ENCODE measurements at regions not wholly inside any gene's neighbourhood (a gene's known extent, or its start where the extent isn't known, plus 50 kb on each side); places are given as distances from the start of the nearest gene placed in this dataset.
"Not testable (repeated sequence)": the region's sequence is repeated elsewhere in the genome, so short reads cannot be mapped to it uniquely, and the experiment has no call there.

DNA sequence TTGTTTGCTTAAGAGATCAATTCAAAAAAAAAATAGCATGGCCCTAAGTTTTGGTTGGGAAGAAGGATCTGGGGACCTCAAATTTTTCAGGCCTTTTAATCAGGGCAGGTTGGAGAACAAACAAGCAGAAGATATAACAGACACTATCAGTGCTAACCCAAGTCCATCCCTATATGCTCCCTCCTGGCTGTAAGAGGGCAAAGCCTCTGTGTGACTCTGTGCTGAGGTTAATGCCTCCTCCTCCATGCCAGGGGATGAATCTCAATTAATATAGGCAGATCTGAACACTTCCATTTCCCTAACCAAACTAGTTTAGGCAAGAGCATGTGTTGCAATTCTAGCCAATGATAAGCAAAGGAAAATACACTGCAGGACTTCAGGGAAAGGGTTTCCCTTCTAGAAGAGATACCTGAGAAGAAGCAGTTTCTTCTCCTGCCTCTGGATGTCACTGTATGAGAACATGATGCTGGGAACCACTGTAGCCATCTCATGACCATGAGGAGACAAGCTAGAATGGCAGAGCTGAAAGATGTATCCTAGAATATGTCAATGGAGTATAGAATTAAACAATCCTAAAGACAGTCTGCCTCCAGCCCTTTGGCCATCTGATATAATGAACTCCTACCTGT, 76.0 kb downstream of the CHD9NB start:
- peak; percentile 11 for DNase-seq

DNA sequence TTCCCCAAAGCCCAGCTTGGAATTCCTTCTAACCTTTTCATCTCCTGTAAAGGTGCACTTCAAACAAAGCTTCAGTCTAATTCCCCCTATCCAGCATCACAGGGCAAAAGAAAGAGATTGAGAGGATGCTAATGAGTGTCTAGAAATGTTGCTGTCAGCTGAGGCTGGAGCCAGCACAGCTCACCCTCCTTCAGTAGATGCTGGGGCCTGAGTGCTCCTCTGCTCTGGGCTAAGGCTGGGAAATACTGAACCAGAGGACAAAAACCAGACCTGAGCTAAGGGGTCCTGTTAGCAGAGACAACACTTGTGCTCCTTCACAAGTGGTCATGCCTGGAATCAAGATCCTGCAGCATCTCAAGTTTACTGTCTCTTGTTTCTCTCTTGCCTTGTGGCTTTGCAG, 85.0 kb downstream of the CHD9NB start:
- no peak for DNase-seq

DNA sequence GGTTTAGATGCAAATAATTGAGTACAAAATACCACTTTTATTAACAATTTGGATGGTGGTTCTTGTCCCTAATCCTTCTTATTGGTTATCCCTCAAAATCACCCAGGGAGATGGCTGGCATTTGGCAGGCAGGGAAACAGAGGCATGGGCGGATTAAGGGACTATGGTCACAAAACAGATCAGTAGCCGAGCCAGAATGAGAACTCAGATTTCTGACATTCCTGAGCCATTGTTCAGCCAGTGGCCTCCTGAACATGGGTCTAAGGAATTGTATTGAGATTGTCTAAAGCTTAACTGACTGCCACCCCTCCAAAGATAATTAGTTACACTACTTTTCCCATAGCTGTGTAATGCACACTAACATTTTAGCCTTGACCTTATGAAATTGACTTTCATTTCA, 88.4 kb downstream of the CHD9NB start:
- DNase-seq: peak; percentile 13

DNA sequence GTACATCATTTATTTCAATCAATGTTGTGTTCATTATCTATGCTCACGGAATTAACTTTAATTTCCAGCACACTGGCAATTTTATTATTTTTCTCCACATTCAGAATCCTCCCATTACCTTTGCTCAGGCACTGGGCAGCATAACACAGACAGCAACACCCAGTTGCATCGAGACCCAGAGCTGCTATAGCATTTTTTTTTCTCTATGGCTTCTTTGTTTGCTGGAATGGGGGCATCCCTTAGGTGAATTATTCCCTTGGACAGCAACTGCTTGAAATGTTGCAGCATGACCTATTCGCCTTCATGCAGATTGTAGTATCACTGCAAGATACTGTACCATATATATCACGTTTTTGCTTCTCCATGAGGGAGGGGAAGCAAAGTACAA, 88.8 kb downstream of the CHD9NB start:
- DNase-seq: no peak

DNA sequence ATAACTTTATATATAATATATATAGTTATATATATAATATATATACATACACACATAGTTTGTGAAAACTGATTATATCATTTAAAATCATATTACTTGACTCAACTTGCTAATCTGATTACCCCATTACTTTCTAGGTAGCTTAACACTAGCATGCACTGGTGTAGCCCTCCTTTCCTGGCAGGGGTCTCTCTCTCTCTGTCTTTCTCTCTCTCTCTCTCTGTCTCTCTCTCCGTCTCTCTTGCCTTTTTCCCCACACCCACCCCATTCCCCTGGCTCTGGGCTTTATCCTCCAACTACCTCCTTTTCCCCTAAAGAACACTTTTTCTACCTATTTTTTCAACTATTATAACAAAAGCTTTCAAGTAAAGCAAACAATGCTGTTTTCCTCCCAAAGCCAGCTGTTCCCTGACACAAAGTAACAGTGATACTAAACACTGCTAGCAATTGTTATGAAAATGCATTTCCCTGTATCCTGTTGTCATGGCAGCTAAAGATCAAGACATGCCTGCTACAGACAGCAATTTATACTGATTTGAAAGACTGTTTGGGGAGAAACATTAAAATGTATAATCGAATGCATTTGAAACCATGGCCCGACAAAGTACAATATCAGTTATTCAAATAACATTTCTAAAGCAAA, 89.4 kb downstream of the CHD9NB start:
- DNase-seq: no peak

DNA sequence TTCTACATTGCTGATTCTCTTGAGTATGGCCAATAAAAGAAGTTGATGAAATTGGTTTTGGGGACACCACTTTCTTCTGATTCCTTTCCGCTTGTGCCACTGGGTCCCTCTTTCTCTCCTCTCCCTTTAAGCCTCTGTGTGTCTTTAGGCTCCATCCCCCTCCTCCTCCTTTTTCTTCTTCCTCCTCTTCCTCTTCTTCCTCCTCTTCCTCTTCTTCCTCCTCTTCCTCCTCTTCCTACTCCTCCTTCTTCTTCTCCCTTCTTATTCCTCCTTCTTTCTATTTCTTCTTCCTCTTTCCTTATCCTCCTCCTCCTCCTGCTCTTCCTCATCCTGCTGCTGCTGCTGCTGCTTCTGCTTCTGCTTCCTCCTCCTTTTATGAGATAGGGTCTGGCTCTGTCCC, 93.7 kb downstream of the CHD9NB start:
- DNase-seq: no peak

DNA sequence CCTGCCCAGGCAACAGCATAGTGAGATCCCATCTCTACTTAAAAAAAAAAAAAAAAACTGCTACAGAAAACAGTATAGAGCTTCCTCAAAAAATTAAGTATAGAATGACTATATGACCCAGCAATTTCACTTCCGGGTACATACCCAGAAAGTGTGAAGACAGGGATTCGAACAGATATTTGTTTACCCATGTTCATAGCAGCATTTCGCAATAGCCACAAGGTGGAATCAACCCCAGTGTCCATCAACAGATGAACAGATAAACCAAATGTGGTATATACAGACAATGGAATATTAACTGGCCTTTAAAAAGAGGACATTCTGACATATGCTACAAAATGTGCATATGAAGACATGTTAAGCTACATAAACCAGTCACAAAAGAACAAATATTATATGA, 95.5 kb downstream of the CHD9NB start:
- DNase-seq: no peak

DNA sequence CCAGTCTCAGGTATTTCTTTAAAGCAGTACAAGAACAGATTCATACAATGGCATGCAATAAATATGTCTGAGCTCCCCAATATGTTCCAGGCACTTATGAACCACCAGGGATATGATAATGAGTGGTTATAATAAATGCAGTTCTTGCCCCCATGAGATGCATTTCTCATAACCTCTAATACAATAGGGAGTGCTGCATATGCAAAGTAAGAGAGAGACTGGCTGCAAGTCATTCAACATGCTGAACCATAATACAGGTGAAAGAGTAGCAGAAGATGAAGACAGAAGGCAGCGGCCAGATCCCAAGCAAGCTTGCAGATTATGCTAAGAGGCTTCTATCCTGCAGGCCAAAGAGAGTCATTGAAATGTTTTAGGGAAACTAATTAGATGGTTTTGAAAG, 96.7 kb downstream of the CHD9NB start:
- DNase-seq: no peak

DNA sequence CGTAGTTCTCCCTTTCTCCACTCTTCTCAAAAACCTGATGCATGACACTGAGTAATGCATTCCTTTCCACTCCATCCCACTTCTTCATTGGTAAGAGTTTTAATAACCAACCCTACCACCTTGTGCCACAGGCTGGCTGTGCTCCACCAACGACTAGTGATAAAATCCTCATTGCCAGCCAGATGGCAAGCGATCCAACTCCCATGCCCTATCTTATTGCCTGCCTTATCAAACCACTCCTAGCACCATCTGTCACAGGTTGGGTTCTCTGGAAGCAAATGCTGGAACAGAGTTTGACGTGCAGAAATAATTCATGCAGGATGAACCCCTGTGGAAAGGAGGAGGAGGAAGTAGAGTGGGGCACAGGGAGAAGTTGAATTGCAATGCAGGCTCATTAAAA, 99.5 kb downstream of the CHD9NB start:
- no peak for DNase-seq

DNA sequence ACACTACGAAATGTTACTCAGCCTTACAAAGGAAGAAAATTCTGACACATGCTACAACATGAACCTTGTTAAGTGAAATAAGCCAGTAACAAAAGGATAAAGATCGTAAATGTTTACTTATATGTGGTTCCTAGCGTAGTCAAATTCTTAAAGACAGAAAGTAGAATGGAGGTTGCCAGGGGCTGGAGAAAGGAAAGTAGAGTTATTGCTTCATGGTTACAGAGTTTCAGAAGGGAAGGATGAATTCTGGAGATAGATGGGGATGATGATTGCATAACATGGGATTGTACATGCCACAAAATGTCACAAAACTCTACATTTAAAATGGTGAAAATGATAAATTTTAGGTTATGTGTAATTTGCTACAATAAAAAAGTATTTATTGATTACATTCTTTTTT, 103.8 kb downstream of the CHD9NB start:
- DNase-seq: no peak

DNA sequence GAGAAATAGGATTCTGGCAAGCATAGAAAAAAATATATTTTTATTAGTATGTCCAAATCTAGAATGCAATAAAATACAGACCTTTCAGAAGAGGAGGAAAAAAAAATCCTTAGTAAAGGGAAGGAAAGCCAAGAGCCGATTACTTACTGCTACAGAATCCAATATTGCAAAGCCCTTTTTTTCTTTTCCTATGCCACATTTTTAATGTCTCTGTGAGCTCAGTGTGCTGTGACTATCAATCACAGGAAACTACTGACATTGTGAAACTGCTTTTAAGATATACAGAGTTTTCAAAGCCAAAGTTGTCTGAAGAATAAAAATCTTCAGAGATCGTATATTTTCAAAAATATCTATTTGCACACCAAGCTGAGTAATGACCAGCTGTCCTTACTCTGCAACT, 120.4 kb downstream of the CHD9NB start:
- no peak for DNase-seq

DNA sequence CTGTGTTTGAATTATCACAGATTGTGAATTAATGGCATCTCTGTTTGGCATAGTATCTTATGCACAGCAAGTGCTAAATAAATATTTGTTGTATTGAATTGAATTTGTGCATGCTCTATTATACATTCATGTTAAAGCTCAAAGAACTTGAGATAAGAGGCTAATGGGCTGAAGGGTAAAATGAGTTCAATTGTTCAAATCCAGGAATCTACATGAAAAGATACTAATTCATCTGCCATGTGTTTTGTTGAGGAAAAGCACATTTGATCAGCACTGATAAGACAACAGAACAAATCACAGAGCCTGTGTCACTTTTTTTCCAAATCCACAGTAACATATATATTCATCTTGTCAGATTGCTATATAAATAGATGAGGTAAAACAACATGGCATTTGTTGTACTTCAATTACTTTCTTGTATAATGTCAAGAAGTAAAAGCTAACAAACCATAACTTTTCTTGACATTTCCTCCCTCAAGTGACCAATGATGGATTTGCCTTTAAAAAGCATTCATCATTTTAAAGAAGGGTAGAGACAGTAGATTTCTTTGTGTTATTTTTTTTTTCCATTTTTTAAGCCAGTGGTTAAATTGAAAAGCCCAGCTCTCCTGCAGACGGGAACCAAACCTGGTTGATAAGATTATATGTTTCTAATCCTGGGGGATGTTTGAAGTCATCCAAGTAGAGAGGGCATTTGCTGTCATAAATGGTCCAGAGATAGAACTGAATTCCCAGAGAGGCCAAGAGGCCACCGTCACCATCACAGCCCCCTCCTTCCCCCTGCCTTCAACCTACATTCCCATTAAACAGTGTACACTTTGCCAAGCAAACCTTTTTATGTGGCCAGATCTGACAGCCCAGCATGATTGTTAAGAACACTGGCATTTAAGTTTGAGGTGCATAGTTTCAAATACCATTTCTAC, 123.0 kb downstream of the CHD9NB start:
- DNase-seq: no peak

DNA sequence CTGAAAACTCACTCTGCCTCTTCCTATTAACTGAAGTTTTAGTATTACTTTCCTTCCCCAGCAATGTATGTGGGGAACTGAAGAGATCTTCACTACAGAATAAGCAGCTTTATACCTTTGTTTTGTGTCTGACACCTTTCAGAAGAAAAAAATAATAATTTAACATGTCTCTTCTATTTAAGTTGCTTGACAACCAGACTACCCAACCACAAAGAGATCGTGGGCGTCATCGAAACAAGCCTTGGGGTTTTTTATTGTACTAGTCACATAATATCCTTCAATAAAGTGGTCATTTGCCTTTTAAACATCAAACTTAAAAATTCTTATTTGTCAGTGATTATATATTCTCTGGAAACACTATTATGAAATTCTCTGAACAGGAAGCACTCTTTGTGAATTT, 123.7 kb downstream of the CHD9NB start:
- DNase-seq: no peak

DNA sequence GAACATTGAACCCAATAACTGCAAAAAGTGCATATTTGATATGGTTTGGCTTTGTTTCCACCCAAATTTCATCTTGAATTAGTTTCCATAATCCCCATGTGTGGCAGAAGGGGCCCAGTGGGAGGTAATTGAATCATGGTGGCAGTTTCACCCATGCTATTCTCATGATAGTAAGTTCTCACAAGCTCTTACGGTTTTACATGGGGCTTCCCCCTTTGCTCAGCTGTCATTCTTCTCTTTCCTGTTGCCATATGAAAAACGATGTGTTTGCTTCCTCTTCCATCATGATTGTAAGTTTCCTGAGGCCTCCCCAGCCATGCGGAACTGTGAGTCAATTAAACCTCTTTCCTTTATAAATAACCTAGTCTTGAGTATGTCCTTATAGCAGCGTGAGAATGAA, 127.6 kb downstream of the CHD9NB start:
- DNase-seq: no peak

DNA sequence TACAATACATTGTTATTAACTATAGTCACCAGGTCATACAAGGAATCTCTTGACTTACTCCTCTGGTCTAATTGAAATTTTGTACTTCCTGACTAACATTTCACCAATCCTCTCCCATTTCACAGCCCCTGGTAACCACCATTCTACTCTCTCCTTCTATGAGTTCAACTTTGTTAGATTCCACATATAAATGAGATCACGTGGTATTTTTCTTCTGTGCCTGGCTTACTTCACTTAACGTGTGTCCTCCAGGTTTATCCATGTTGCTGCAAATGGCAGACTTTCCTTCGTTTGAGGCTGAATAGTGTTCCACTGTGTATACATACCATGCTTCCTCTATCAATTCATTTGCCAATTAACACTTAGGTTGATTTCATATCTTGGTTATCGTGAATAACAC, 128.5 kb downstream of the CHD9NB start:
- DNase-seq: no peak

DNA sequence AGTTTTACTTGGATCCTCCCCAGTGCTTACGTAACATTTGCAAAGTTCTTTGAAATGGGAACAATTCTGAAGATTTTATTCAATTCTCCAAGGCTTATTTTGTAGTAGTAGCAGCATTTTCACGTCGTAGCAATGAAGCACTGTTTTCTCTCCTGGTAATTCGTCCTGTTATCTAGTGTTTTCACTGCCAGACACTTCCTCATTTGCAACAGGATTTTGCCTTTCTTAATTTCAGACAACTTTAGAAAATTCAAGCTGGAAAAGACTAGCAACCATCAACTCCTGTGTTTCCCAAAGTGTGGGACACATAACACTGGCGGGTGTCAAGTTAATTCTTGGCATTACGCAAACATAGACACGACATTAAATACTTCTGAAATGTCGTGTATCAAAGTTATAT, 131.6 kb downstream of the CHD9NB start:
- no peak for DNase-seq

DNA sequence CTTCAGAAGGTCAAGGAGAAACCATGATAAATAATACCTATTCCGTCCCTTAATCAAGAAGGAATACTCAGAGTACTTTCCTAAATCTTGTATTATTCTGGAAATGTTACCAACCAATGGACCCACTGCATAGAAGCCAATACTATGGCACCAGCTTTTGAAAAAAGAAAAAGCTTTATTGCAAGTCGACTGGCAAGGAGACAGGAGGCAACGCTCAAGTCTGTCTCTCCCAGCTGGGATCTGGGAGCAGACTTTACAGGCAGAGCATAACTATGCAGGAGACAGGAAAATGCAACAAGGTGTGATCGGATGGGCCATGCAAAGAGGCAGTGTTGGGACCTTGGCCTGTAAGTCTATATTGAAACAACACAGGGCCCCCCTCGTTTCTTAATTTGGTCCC, 132.4 kb downstream of the CHD9NB start:
- no peak for DNase-seq

DNA sequence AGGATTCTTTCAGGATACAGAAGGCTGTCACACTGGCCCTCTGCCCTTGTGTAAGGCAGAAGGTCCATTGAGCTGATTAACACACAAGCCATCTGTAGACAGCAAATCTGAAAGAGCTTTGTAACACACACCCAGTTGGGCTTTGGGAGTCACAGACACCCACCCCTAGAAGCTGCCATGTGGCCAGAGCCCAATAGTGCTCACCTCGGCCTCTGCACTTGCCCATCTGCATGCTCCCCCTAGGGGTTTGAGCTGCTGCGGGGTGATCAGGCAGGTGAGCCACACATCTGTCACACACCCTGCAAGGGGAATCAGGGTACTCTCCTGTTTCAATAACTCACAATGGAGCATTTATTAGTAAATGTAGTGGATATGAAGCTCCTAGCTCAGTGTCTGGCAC, 138.3 kb downstream of the CHD9NB start:
- no peak for DNase-seq

DNA sequence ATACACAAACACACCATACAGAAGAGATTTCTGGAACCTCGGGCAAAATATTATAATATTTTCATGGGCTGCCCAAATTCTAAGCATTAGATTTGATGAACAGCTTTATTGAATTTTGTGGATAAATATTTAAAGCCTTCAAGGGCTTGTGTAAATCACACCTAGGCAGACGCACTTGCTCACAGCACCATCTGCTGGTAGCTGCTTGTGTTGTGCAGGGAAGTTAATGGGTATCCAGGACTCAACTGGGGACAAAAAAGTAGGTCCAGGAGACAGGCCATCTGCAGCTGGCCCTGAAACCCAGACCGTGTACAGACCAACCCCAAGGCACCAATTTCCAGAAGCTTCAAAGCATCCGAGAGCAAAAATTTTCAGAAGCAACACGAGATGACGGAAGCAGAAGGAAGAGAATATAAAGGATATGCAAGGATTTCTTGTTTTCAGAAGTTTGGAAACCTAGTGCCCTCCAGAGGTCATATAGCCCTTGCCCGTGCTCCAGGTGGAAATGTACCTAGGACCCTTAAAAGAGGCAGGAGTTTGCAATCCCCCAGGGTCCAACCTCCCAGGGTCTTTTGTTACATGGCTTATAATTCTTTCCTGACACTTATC, 140.0 kb downstream of the CHD9NB start:
- DNase-seq: peak; percentile 53

DNA sequence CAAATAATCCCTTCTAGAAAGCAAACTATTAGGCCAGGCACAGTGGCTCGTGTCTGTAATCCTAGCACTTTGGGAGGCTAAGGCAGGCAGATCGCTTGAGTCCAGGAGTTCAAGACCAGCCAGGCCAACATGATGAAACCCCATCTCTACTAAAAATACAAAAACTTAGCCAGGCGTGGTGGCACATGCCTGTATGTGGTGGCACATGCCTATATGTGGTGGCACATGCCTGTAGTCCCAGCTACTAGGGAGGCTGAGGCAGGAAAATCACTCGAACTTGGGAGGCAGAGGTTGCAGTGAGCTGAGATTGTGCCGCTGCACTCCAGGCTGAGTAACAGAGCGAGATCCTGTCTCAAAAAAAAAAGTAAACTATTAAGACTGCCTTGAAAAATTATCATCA, 144.6 kb downstream of the CHD9NB start:
- DNase-seq: not testable (repeated sequence)

DNA sequence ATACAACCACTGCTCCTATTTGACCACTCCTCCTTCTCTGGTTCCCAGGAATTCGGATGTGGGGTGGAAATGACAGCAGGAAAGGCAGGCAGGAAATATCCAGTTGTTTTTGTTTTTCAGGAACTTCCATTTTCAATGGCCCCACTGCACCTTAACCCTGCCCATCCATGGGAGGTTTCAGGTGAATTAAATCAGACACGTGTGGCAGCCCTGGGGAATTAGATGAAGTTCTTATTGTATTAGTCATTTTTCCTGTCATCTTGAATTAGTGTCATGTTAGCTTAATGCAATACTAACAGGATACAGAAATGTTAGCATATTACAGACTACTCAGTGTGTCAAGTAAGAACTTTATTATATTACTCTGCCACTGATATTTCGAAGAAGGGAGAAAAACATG, 146.4 kb downstream of the CHD9NB start:
- no peak for DNase-seq

DNA sequence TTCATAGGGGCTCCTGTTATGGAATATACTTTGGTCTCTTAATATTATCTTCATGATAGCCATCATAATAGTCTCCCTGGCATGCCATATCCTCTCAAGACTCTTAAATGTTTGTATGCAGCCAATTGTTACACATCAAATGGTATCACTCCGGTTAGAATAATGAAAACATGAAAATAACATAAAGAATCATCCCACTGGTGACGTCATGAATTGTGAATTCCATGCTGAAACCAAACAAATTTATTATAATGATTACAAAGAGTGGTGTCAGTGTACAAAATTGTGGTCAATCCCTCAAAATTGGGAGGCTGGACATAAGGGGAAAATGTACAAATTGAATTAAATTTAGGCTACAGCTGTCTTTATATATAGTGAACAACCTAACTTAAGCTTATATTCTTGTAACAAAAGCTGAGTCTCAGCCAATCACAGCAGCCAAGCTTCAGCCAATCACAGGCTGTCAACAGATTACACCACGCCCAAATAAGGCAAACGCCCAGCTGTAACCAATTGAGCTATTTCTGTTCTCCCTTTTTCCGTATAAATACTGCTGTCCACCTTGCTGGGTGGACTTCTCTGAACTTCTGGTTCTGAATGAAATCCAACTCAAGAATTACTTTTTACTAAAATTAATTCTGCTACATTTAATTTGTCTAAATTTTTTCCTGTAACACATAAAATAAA, 156.1 kb downstream of the CHD9NB start:
- no peak for DNase-seq

DNA sequence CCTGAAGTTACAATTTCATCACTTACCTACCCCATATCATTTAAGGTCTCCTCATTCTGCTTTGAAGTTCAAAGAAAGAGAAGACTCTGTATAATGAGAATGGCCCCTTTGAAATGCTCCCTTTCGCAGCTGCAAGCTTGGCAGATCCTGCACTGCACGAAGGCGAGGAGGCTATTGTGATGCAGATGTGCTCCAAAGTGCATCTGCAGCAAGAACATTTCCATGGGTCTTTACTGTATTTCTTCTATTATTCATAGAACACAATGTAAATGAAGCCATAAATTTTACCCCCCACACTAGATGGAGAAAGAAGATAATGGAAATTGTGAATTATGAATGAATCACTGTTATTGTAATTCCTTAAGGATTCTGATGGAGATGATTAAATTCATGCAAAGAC, 178.7 kb downstream of the CHD9NB start:
- no peak for DNase-seq
